Gastroesophageal sphincter (tissue), 3 donors: ENCODE measurements at regions not wholly inside any gene's neighbourhood (a gene's known extent, or its start where the extent isn't known, plus 50 kb on each side); places are given as distances from the start of the nearest gene placed in this dataset.

ENCODE experiments used
- CTCF ChIP-seq, 4 experiments: fragments of 200-600 bp in 2 of 4; fragments of 450-650 bp in 2 of 4; sonication (generic) in 1 of 4; IDR thresholded peaks; one replicate each; pipeline ENCODE4 v1.5.1; 2017 to 2019; ENCODE audit warnings: antibody characterized with exemption in 4 of 4, mild to moderate bottlenecking in 2 of 4, moderate library complexity in 2 of 4
- EP300 ChIP-seq: sonication (generic); formaldehyde crosslinking; IDR thresholded peaks from one replicate; pipeline ENCODE4 v1.6.1; 2017; ENCODE audit warnings: antibody characterized with exemption, mild to moderate bottlenecking
- POLR2A ChIP-seq, 2 donors: fragments of 450-650 bp; IDR thresholded peaks; one replicate each; pipeline ENCODE4 v1.6.1; 2017; ENCODE audit warnings: antibody characterized with exemption in 2 of 2, mild to moderate bottlenecking in 2 of 2, moderate library complexity in 1 of 2
- POLR2AphosphoS5 ChIP-seq: sonication (generic); formaldehyde crosslinking; IDR thresholded peaks from one replicate; pipeline ENCODE4 v1.6.1; 2017; ENCODE audit warnings: antibody characterized with exemption

GRCh38 chr10:63755441-63755840 lies 234.2 kb downstream of the REEP3 start:
- TF ChIP-seq CTCF (IDR thresholded peaks at IDR 0.05) (no peak), POLR2AphosphoS5 (no peak), EP300 (no peak), POLR2A (IDR thresholded peaks at IDR 0.05) (no peak)
